HCT116 (cell line): ENCODE measurements at regions not wholly inside any gene's neighbourhood (a gene's known extent, or its start where the extent isn't known, plus 50 kb on each side); places are given as distances from the start of the nearest gene placed in this dataset.

Experiments
- ATAC-seq: fragments of 200-7000 bp; cut with Tn5 transposase; 2 replicates; pipeline ENCODE4 v1.9.1; 2020; ENCODE audit warnings: mild to moderate bottlenecking, moderate library complexity
- BruUV-seq: library from RNA; stranded (reverse); fragments of 400-500 nt; replicated peaks from 2 replicates; lab custom pipeline; 2021; lab: Mats Ljungman, UMichigan
- CTCF ChIA-PET: fragments of 300-600 bp; sonication (Branson Sonifier 250); formaldehyde crosslinking; loops from one replicate; lab custom pipeline; 2021; ENCODE audit warnings: antibody characterized with exemption; lab: Charles Lee
- POLR2A ChIA-PET: fragments of 300-600, 350-600 bp; sonication (Branson Sonifier 250); formaldehyde crosslinking; loops from one replicate; lab custom pipeline; 2021; ENCODE audit warnings: antibody characterized with exemption; lab: Charles Lee
- RAD21 ChIA-PET, 2 experiments: fragments of 300-600 bp; sonication (Branson Sonifier 250); formaldehyde crosslinking; loops; one replicate each; lab custom pipeline; 2023; ENCODE audit warnings: low total read pairs in 2 of 2; ENCODE audit not compliant: uncharacterized antibody in 2 of 2, unreplicated experiment in 2 of 2, low non-redundant PET in 1 of 2; lab: Charles Lee
- DNase-seq: peaks from one replicate; pipeline ENCODE4 v3.0.0-alpha.2; 2010; ENCODE audit warnings: low read depth, low spot score
- H2AFZ ChIP-seq: fragments of 200-600 bp; shearing (Covaris generic), sonication (generic); 2 replicates; pipeline ENCODE4 v1.6.1; 2017; ENCODE audit warnings: low read depth, mixed run types, mixed read lengths, antibody characterized with exemption, low read length; ENCODE audit not compliant: poor library complexity, severe bottlenecking
- H3K27ac ChIP-seq: 2 replicates; pipeline ENCODE4 v1.5.1; 2012; ENCODE audit warnings: low read depth, low read length
- H3K27me3 ChIP-seq: fragments of 200-600 bp; sonication (generic); 2 replicates; pipeline ENCODE4 v1.6.1; 2016; ENCODE audit warnings: mixed run types, low read length, mixed read lengths; ENCODE audit not compliant: insufficient read depth
- H3K36me3 ChIP-seq, 2 experiments: fragments of 200-500 bp in 1 of 2; fragments of 200-600 bp in 1 of 2; sonication (Bioruptor generic) in 1 of 2; sonication (generic) in 1 of 2; 2 replicates each; pipeline versions ENCODE4 v1.5.1 to v1.6.1; 2014 to 2016; ENCODE audit warnings: low read length in 2 of 2, inconsistent platforms in 1 of 2, mixed read lengths in 1 of 2, mixed run types in 1 of 2; ENCODE audit not compliant: insufficient read depth in 2 of 2, control insufficient read depth in 1 of 2
- H3K4me1 ChIP-seq, 2 experiments: fragments of 200-600 bp in 1 of 2; sonication (generic) in 1 of 2; 2 replicates each; pipeline versions ENCODE4 v1.5.1 to v1.6.1; 2012 to 2017; ENCODE audit warnings: low read length in 2 of 2, inconsistent platforms in 1 of 2, mild to moderate bottlenecking in 1 of 2, mixed read lengths in 1 of 2, mixed run types in 1 of 2, moderate library complexity in 1 of 2; ENCODE audit not compliant: insufficient read depth in 2 of 2, control insufficient read depth in 1 of 2
- H3K4me2 ChIP-seq: fragments of 200-600 bp; sonication (generic); 2 replicates; pipeline ENCODE4 v1.6.1; 2017; ENCODE audit warnings: mixed run types, low read length, mixed read lengths
- H3K4me3 ChIP-seq, 2 experiments: fragments of 200-600 bp in 1 of 2; sonication (generic) in 1 of 2; replicated peaks in 1 of 2; 2 replicates each; pipeline ENCODE4 v1.5.1; 2011 to 2016; ENCODE audit warnings: low read length in 2 of 2, control low read depth in 1 of 2, low read depth in 1 of 2, mild to moderate bottlenecking in 1 of 2, mixed read lengths in 1 of 2, mixed run types in 1 of 2
- H3K79me2 ChIP-seq: fragments of 200-600 bp; sonication (generic); 2 replicates; pipeline ENCODE4 v1.6.1; 2017; ENCODE audit warnings: mild to moderate bottlenecking, mixed run types, low read length, moderate library complexity, mixed read lengths; ENCODE audit not compliant: insufficient read depth
- H3K9ac ChIP-seq: fragments of 200-600 bp; sonication (generic); 2 replicates; pipeline ENCODE4 v1.6.1; 2016; ENCODE audit warnings: low read length, mixed read lengths
- H3K9me2 ChIP-seq: fragments of 200-600 bp; sonication (generic), shearing (Covaris generic); 2 replicates; pipeline ENCODE4 v1.6.1; 2017; ENCODE audit warnings: mixed run types, mild to moderate bottlenecking, moderate library complexity; ENCODE audit not compliant: insufficient read depth
- H3K9me3 ChIP-seq, 2 experiments: fragments of 200-500 bp in 1 of 2; fragments of 200-600 bp in 1 of 2; sonication (Bioruptor generic) in 1 of 2; sonication (generic) in 1 of 2; 2 replicates each; pipeline ENCODE4 v1.6.1; 2014 to 2017; ENCODE audit warnings: low read length in 2 of 2, mixed read lengths in 2 of 2, inconsistent platforms in 1 of 2, low read depth in 1 of 2, mild to moderate bottlenecking in 1 of 2, mixed run types in 1 of 2, moderate library complexity in 1 of 2; ENCODE audit not compliant: control insufficient read depth in 1 of 2, insufficient read depth in 1 of 2
- H4K20me1 ChIP-seq: fragments of 200-600 bp; sonication (generic), shearing (Covaris generic); 2 replicates; pipeline ENCODE4 v1.6.1; 2017; ENCODE audit warnings: mixed run types, mild to moderate bottlenecking, moderate library complexity; ENCODE audit not compliant: insufficient read depth
- CBX3 ChIP-seq: IDR thresholded peaks from 2 replicates; pipeline ENCODE4 v1.6.1; 2012; ENCODE audit warnings: low read depth
- CEBPB ChIP-seq: IDR thresholded peaks from 2 replicates; pipeline ENCODE4 v1.6.1; 2012; ENCODE audit warnings: low read depth
- CTCF ChIP-seq, 3 experiments: fragments of 200-600 bp in 1 of 3; sonication (generic) in 1 of 3; IDR thresholded peaks in 2 of 3; conservative IDR thresholded peaks in 1 of 3; 2 replicates each; pipeline ENCODE4 v1.5.1; 2012 to 2017; ENCODE audit warnings: low read depth in 2 of 3, low read length in 2 of 3, antibody characterized with exemption in 1 of 3, borderline replicate concordance in 1 of 3, control low read depth in 1 of 3, mild to moderate bottlenecking in 1 of 3, mixed read lengths in 1 of 3, mixed run types in 1 of 3, moderate library complexity in 1 of 3; ENCODE audit not compliant: insufficient read depth in 1 of 3
- EGR1 ChIP-seq: IDR thresholded peaks from 2 replicates; pipeline ENCODE4 v1.6.1; 2012; ENCODE audit warnings: low read depth
- ELF1 ChIP-seq: IDR thresholded peaks from 2 replicates; pipeline ENCODE4 v1.6.1; 2012; ENCODE audit warnings: low read depth, borderline replicate concordance
- EZH2 ChIP-seq: fragments of 200-600 bp; sonication (generic); IDR thresholded peaks from 2 replicates; pipeline ENCODE4 v1.6.1; 2017; ENCODE audit warnings: antibody characterized with exemption, mixed run types
- FOSL1 ChIP-seq: IDR thresholded peaks from 2 replicates; pipeline ENCODE4 v1.6.1; 2012; ENCODE audit warnings: low read depth
- JUND ChIP-seq: IDR thresholded peaks from 2 replicates; pipeline ENCODE4 v1.6.1; 2012
- POLR2A ChIP-seq: IDR thresholded peaks from 2 replicates; pipeline ENCODE4 v1.7.0; 2011; ENCODE audit warnings: borderline replicate concordance; ENCODE audit not compliant: insufficient read depth, insufficient read length; ENCODE audit errors: extremely low read depth
- POLR2AphosphoS5 ChIP-seq: IDR thresholded peaks from 2 replicates; pipeline ENCODE4 v1.6.1; 2011; ENCODE audit warnings: mild to moderate bottlenecking, low read depth, low read length, moderate library complexity
- RAD21 ChIP-seq: IDR thresholded peaks from 2 replicates; pipeline ENCODE4 v1.6.1; 2012; ENCODE audit warnings: low read depth, mild to moderate bottlenecking
- SP1 ChIP-seq: IDR thresholded peaks from 2 replicates; pipeline ENCODE4 v1.6.1; 2012; ENCODE audit warnings: low read depth
- SRF ChIP-seq: IDR thresholded peaks from 2 replicates; pipeline ENCODE4 v1.6.1; 2012; ENCODE audit warnings: low read depth
- TCF7L2 ChIP-seq: IDR thresholded peaks from 2 replicates; pipeline ENCODE4 v1.7.0; 2011; ENCODE audit warnings: borderline replicate concordance, inconsistent platforms; ENCODE audit not compliant: insufficient read depth, insufficient read length; ENCODE audit errors: extremely low read depth
- YY1 ChIP-seq: IDR thresholded peaks from 2 replicates; pipeline ENCODE4 v1.6.1; 2011; ENCODE audit warnings: low read length, low read depth, moderate library complexity, mild to moderate bottlenecking; ENCODE audit not compliant: insufficient replicate concordance; ENCODE audit errors: extremely low read depth
- ZBTB33 ChIP-seq: IDR thresholded peaks from 2 replicates; pipeline ENCODE4 v1.6.1; 2011; ENCODE audit warnings: mild to moderate bottlenecking, low read length, moderate library complexity; ENCODE audit not compliant: insufficient replicate concordance; ENCODE audit errors: extremely low read depth
- ZFX ChIP-seq: fragments of 450-650 bp; IDR thresholded peaks from 2 replicates; pipeline ENCODE4 v1.6.1; 2017
- intact Hi-C: fragments of 100-400 bp; cut with micrococcal nuclease; formaldehyde crosslinking; loops from 2 replicates; pipeline ENCODE4 v1.10.0; 2022

DNA sequence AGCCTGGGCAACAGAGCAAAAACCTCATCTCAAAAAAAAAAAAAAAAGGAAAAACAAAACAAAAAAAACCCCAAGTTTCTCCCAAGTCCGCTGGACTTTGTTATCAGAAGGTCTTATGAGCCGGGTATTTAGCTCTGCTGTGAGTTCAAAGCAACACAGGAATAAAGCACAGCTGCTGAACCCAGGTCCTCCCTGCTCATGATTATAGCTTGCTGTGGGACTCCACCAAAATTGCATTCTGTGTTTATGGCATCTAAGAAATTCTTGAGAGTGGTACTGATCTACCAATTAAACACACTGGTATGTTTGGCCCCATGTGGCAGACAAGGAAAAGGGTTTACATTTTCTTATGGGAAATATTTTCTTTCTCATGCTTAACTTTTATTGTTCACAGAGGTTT, 93.6 kb upstream of the NEDD9 start:
- no TSS peak for BruUV-seq
- Histone ChIP-seq H3K4me3 (no peak overlapping the region), H3K27ac (no peak overlapping the region), H3K9ac (no peak overlapping the region), H3K4me2 (no peak overlapping the region), H3K4me1 (no peaks in the 10 kb centered on the region), H3K79me2 (no peaks in the 10 kb centered on the region), H3K36me3 (no peaks in the 10 kb centered on the region), H2AFZ (no peak overlapping the region), H3K9me3 (no peaks in the 10 kb centered on the region), H4K20me1 (no peaks in the 10 kb centered on the region), H3K9me2 (no peaks in the 10 kb centered on the region), H3K27me3 (no peaks in the 10 kb centered on the region)
- ChIA-PET POLR2A (no interaction called here), RAD21 (no interaction called here), CTCF (no interaction called here)
- ATAC-seq, result no peak
- DNase-seq, result no peak
- intact Hi-C loops, result no loop called here
- TF ChIP-seq JUND (no peak), CTCF (IDR thresholded peaks at IDR 0.05 in 2 of 3, conservative IDR thresholded peaks at IDR 0.05 in 1 of 3; ENCODE audit: borderline replicate concordance in 1 of 3, insufficient read depth in 1 of 3, low read depth in 2 of 3, low read length in 2 of 3) (no peak), FOSL1 (no peak), ELF1 (no peak), POLR2AphosphoS5 (no peak), CBX3 (no peak)

DNA sequence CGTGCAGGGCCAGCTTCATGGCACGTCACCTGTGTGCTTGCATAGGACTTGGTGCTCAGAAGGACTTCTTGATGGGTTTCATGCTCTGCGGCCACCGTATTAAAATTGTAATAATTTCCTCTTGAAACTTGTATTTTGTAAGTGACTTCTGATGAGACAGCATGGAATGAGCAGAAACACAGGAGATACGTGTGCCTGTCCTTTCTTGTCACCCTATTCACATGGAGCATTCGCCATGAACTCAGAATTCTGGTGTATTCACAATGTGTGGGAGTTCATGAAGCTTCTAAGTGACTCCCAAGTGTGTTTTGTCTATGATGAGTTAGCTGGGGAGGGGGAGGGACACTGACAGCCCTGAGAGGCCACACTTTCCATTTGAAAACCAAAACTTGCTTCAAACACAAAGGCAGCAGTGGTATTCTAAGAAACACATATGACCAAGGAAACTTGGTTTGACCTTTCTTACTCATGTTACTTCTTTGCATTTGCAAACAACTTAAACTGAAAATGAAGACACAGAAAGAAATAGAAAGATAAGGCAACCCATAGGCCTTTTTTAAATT, 92.1 kb upstream of the NEDD9 start:
- intact Hi-C loops, result no loop called here
- RAD21 ChIA-PET, result no interaction called here
- TF ChIP-seq EGR1, result no peak
- TF ChIP-seq CBX3, result no peak
- no peak for TF ChIP-seq ZBTB33
- no peak for TF ChIP-seq SRF
- no peak for TF ChIP-seq JUND
- no peak for TF ChIP-seq POLR2A
- TF ChIP-seq YY1, result no peak
- no peak for TF ChIP-seq EZH2
- no peak for TF ChIP-seq FOSL1
- TF ChIP-seq ZFX, result no peak
- no peak for TF ChIP-seq RAD21
- no peak for TF ChIP-seq SP1
- TF ChIP-seq TCF7L2, result no peak
- no peak for TF ChIP-seq CEBPB
- no peak for TF ChIP-seq ELF1

More for the DNA sequence above, 92.1 kb upstream of the NEDD9 start:
- Histone ChIP-seq H3K4me2 (no peak overlapping the region), H3K27ac (no peak overlapping the region), H2AFZ (no peak overlapping the region), H3K4me1 (no peaks in the 10 kb centered on the region), H3K27me3 (no peaks in the 10 kb centered on the region), H3K36me3 (no peaks in the 10 kb centered on the region), H3K9ac (no peak overlapping the region), H3K4me3 (no peak overlapping the region), H3K79me2 (no peaks in the 10 kb centered on the region), H3K9me3 (no peaks in the 10 kb centered on the region), H3K9me2 (no peaks in the 10 kb centered on the region), H4K20me1 (no peaks in the 10 kb centered on the region)
- ChIA-PET CTCF (no interaction called here), POLR2A (no interaction called here)
- BruUV-seq, result no TSS peak
- ATAC-seq (no peak), DNase-seq (no peak)
